Coronary artery (tissue), 2 donors: ENCODE measurements at regions not wholly inside any gene's neighbourhood (a gene's known extent, or its start where the extent isn't known, plus 50 kb on each side); places are given as distances from the start of the nearest gene placed in this dataset.

Experiments used
- DNase-seq: peaks from one replicate; pipeline ENCODE4 v3.0.0-alpha.2; 2017; ENCODE audit warnings: low spot score
- H3K27ac ChIP-seq, 2 donors: fragments of 200-600 bp; sonication (generic); one replicate each; pipeline ENCODE4 v1.5.1; 2016 to 2019
- H3K4me3 ChIP-seq: fragments of 200-600 bp; sonication (generic); 2 replicates; pipeline ENCODE4 v1.5.1; 2016; ENCODE audit warnings: mild to moderate bottlenecking, moderate library complexity
- CTCF ChIP-seq: fragments of 200-600 bp; sonication (generic); IDR thresholded peaks from one replicate; pipeline ENCODE4 v1.5.1; 2019; ENCODE audit warnings: antibody characterized with exemption

- no peak for TF ChIP-seq CTCF
- H3K4me3 ChIP-seq = no peak overlapping the region
- H3K27ac ChIP-seq = no peak overlapping the region
- no peak for DNase-seq
These were observed 81.7 kb upstream of the FRMD1 start for GRCh38 chr6:168160506-168161370.

GRCh38 chr6:168159506-168159905, 80.5 kb upstream of the FRMD1 start:
- TF ChIP-seq CTCF = no peak
- H3K27ac ChIP-seq = no peak overlapping the region
- no peak for DNase-seq
- H3K4me3 ChIP-seq = no peak overlapping the region

GRCh38 chr6:168158980-168159349, 80.0 kb upstream of the FRMD1 start:
- no peak overlapping the region for H3K27ac ChIP-seq
- DNase-seq = no peak
- no peak for TF ChIP-seq CTCF
- H3K4me3 ChIP-seq = no peak overlapping the region

- TF ChIP-seq CTCF = no peak
- DNase-seq = no peak
- Histone ChIP-seq H3K27ac (no peak overlapping the region), H3K4me3 (no peak overlapping the region)
These were observed 79.4 kb upstream of the FRMD1 start for GRCh38 chr6:168158213-168158979.

GRCh38 chr6:168157272-168158212, 78.5 kb upstream of the FRMD1 start:
- no peak overlapping the region for H3K4me3 ChIP-seq
- TF ChIP-seq CTCF = no peak
- DNase-seq = no peak
- no peak overlapping the region for H3K27ac ChIP-seq

- no peak for DNase-seq
- H3K27ac ChIP-seq = no peak overlapping the region
These were observed 77.8 kb upstream of the FRMD1 start for GRCh38 chr6:168156742-168157265.

More at GRCh38 chr6:168156742-168157265, 77.8 kb upstream of the FRMD1 start:
- TF ChIP-seq CTCF = no peak
- no peak overlapping the region for H3K4me3 ChIP-seq
